PFSK-1 (cell line): ENCODE measurements at regions not wholly inside any gene's neighbourhood (a gene's known extent, or its start where the extent isn't known, plus 50 kb on each side); places are given as distances from the start of the nearest gene placed in this dataset.

Experiments
- POLR2AphosphoS5 ChIP-seq: IDR thresholded peaks from 2 replicates; pipeline ENCODE4 v1.6.1; 2012; ENCODE audit warnings: low read depth, mild to moderate bottlenecking, control low read depth, low read length, moderate library complexity
- TAF1 ChIP-seq: IDR thresholded peaks from 2 replicates; pipeline ENCODE4 v1.6.1; 2012; ENCODE audit warnings: low read length, control low read depth, borderline replicate concordance; ENCODE audit not compliant: insufficient read depth

DNA sequence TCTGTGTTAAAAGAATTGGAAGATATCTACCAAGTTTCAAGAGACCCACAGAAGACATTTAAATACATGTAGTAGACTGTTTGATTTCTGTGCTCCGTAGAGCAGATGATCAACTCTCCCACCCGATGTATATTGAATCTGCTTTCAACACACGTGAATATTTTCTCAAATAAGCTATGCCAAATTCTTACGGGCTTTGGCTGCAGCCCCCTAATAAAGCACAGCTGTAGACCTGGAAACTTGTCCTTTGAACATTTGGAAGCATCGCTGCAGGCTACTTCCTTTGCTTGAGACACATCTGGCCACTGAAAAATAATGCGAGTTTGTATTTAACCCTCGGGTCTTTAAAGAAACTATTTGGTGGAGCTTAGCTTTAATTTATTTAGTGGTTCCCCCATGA is 98.3 kb upstream of the SELENOK start:
- TF ChIP-seq POLR2AphosphoS5 (no peak), TAF1 (no peak)
